GM23338 (cell line): ENCODE measurements at regions not wholly inside any gene's neighbourhood (a gene's known extent, or its start where the extent isn't known, plus 50 kb on each side); places are given as distances from the start of the nearest gene placed in this dataset.

Experiments used
- ATAC-seq: fragments of 200-7000 bp; cut with Tn5 transposase; 3 replicates; pipeline ENCODE4 v1.9.1; 2020
- DNase-seq: peaks from one replicate; pipeline ENCODE4 v3.0.0-alpha.2; 2015; ENCODE audit warnings: low spot score
- H2AFZ ChIP-seq: fragments of 200-600 bp; sonication (generic); 2 replicates; pipeline ENCODE4 v1.8.0; 2016; ENCODE audit warnings: antibody characterized with exemption, mild to moderate bottlenecking, moderate library complexity
- H3F3A ChIP-seq: fragments of 200-600 bp; sonication (generic); replicated peaks from 2 replicates; pipeline ENCODE4 v1.8.0; 2017; ENCODE audit warnings: antibody characterized with exemption, mixed run types, low read depth
- H3K27ac ChIP-seq: fragments of 200-600 bp; sonication (generic); 2 replicates; pipeline ENCODE4 v1.6.1; 2016; ENCODE audit warnings: low read depth
- H3K27me3 ChIP-seq: fragments of 200-600 bp; sonication (generic); 2 replicates; pipeline ENCODE4 v1.8.0; 2016; ENCODE audit warnings: mild to moderate bottlenecking, mixed run types, moderate library complexity; ENCODE audit not compliant: insufficient read depth
- H3K36me3 ChIP-seq: fragments of 200-600 bp; sonication (generic); 2 replicates; pipeline ENCODE4 v1.8.0; 2016; ENCODE audit warnings: mild to moderate bottlenecking; ENCODE audit not compliant: insufficient read depth
- H3K4me1 ChIP-seq: fragments of 200-600 bp; sonication (generic); 2 replicates; pipeline ENCODE4 v1.8.0; 2016; ENCODE audit warnings: mild to moderate bottlenecking, moderate library complexity; ENCODE audit not compliant: insufficient read depth
- H3K4me2 ChIP-seq: fragments of 200-600 bp; sonication (generic); 2 replicates; pipeline ENCODE4 v1.7.1; 2017; ENCODE audit warnings: mixed run types
- H3K4me3 ChIP-seq: fragments of 200-600 bp; sonication (generic); 2 replicates; pipeline ENCODE4 v1.6.1; 2016; ENCODE audit warnings: mixed run types
- H3K79me2 ChIP-seq: fragments of 200-600 bp; sonication (generic); replicated peaks from 2 replicates; pipeline ENCODE4 v1.8.0; 2017; ENCODE audit warnings: mild to moderate bottlenecking; ENCODE audit not compliant: insufficient read depth
- H3K9me2 ChIP-seq: fragments of 200-600 bp; sonication (generic); 2 replicates; pipeline ENCODE4 v1.8.0; 2017; ENCODE audit not compliant: insufficient read depth
- H4K20me1 ChIP-seq: fragments of 200-600 bp; sonication (generic); replicated peaks from 2 replicates; pipeline ENCODE4 v1.8.0; 2017; ENCODE audit warnings: mild to moderate bottlenecking; ENCODE audit not compliant: insufficient read depth
- H3K27ac Mint-ChIP-seq: 2 replicates; pipeline ENCODE4 v1.8.0; 2020; ENCODE audit warnings: inconsistent platforms, mild to moderate bottlenecking, moderate library complexity, mixed read lengths
- H3K27me3 Mint-ChIP-seq: 3 replicates; pipeline ENCODE4 v1.8.0; 2022; ENCODE audit warnings: low read depth, mild to moderate bottlenecking, moderate library complexity, mixed read lengths, inconsistent platforms; ENCODE audit not compliant: insufficient read depth, poor library complexity
- H3K36me3 Mint-ChIP-seq: 3 replicates; pipeline ENCODE4 v1.8.0; 2021; ENCODE audit warnings: low read depth, mild to moderate bottlenecking, inconsistent platforms, moderate library complexity, mixed read lengths
- H3K4me1 Mint-ChIP-seq: 3 replicates; pipeline ENCODE4 v1.8.0; 2020; ENCODE audit warnings: mild to moderate bottlenecking, inconsistent platforms, mixed read lengths
- H3K4me3 Mint-ChIP-seq: 3 replicates; pipeline ENCODE4 v1.8.0; 2021; ENCODE audit warnings: moderate library complexity, mild to moderate bottlenecking, inconsistent platforms, mixed read lengths
- H3K9me3 Mint-ChIP-seq: 3 replicates; pipeline ENCODE4 v1.8.0; 2020; ENCODE audit warnings: moderate library complexity, mild to moderate bottlenecking, inconsistent platforms, mixed read lengths
- CREB1 ChIP-seq: fragments of 250-450 bp; sonication (Bioruptor Pico); IDR thresholded peaks from 2 replicates; pipeline ENCODE4 v1.5.0; 2020; ENCODE audit warnings: low read depth, mild to moderate bottlenecking, moderate library complexity
- EZH2 ChIP-seq: fragments of 200-600 bp; sonication (generic); IDR thresholded peaks from one replicate; pipeline ENCODE4 v1.8.0; 2017; ENCODE audit warnings: antibody characterized with exemption, mild to moderate bottlenecking, low read depth; ENCODE audit not compliant: unreplicated experiment
- EZH2phosphoT487 ChIP-seq: fragments of 200-600 bp; sonication (generic); IDR thresholded peaks from one replicate; pipeline ENCODE4 v1.8.1; 2018; ENCODE audit warnings: antibody characterized with exemption; ENCODE audit not compliant: unreplicated experiment
- JUNB ChIP-seq: IDR thresholded peaks from one replicate; pipeline ENCODE4 v1.6.1; 2016; ENCODE audit warnings: antibody characterized with exemption; ENCODE audit not compliant: unreplicated experiment
- NANOG ChIP-seq: IDR thresholded peaks from 2 replicates; pipeline ENCODE4 v1.6.1; 2016; ENCODE audit warnings: antibody characterized with exemption, borderline replicate concordance
- POLR2AphosphoS5 ChIP-seq: IDR thresholded peaks from 2 replicates; pipeline ENCODE4 v1.6.1; 2016; ENCODE audit warnings: antibody characterized with exemption, low read depth
- REST ChIP-seq: IDR thresholded peaks from one replicate; pipeline ENCODE4 v1.6.1; 2018; ENCODE audit warnings: antibody characterized with exemption; ENCODE audit not compliant: unreplicated experiment
- STAT1 ChIP-seq: IDR thresholded peaks from one replicate; pipeline ENCODE4 v1.6.1; 2016; ENCODE audit warnings: antibody characterized with exemption; ENCODE audit not compliant: unreplicated experiment
- ZNF114 ChIP-seq: fragments of 250-450 bp; sonication (Bioruptor Pico); IDR thresholded peaks from 2 replicates; pipeline ENCODE4 v1.5.0; 2020; ENCODE audit warnings: mild to moderate bottlenecking, moderate library complexity
- ZNF331 ChIP-seq: fragments of 250-450 bp; sonication (Bioruptor Pico); IDR thresholded peaks from 2 replicates; pipeline ENCODE4 v1.5.0; 2020; ENCODE audit warnings: low read depth, mild to moderate bottlenecking, moderate library complexity
- TF ChIP-seq, protein P1 (sequence below): IDR thresholded peaks from 2 replicates; pipeline ENCODE4 v1.6.1; 2016; ENCODE audit warnings: antibody characterized with exemption
- TF ChIP-seq, protein P2 (sequence below), 2 experiments: fragments of 200-600 bp in 1 of 2; sonication (generic) in 1 of 2; conservative IDR thresholded peaks; 2 replicates each; pipeline versions ENCODE4 v1.5.1 to v1.6.1; 2016 to 2017; ENCODE audit warnings: antibody characterized with exemption in 2 of 2, low read depth in 2 of 2, mild to moderate bottlenecking in 2 of 2, moderate library complexity in 1 of 2
- TF ChIP-seq, protein P3 (sequence below): fragments of 250-450 bp; sonication (Bioruptor Pico); IDR thresholded peaks from 2 replicates; pipeline ENCODE4 v1.5.0; 2020; ENCODE audit warnings: mild to moderate bottlenecking, moderate library complexity

DNA sequence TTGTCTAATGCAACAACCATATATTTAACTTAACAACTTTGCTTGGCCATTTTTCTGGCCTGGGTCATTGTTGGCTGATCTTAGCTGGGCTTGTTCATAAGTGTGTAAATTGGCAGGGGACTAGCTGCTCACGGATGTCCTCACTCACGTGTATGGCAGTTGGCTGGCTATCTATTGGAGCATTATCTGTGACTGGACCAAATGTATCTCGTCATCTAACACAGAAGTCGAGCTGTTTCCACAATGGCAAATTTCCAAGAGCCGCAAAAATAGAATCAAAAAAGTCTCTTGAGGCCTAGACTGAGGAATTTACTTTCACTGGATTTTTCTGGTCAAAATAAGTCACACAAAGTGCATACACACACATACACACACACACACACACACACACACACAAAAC lies 893.3 kb downstream of the FAM181B start:
- H3F3A ChIP-seq = no peaks in the 10 kb centered on the region
- TF ChIP-seq ZNF331 (CRISPR knock-in tag) (no peak), STAT1 (no peak), POLR2AphosphoS5 (no peak), JUNB (no peak), NANOG (no peak), EZH2 (no peak), CREB1 (CRISPR knock-in tag) (no peak), ZNF114 (CRISPR knock-in tag) (no peak), REST (no peak), EZH2phosphoT487 (no peak)
- TF ChIP-seq, protein P1, sequence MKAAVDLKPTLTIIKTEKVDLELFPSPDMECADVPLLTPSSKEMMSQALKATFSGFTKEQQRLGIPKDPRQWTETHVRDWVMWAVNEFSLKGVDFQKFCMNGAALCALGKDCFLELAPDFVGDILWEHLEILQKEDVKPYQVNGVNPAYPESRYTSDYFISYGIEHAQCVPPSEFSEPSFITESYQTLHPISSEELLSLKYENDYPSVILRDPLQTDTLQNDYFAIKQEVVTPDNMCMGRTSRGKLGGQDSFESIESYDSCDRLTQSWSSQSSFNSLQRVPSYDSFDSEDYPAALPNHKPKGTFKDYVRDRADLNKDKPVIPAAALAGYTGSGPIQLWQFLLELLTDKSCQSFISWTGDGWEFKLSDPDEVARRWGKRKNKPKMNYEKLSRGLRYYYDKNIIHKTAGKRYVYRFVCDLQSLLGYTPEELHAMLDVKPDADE = no peak
- TF ChIP-seq, protein P2, sequence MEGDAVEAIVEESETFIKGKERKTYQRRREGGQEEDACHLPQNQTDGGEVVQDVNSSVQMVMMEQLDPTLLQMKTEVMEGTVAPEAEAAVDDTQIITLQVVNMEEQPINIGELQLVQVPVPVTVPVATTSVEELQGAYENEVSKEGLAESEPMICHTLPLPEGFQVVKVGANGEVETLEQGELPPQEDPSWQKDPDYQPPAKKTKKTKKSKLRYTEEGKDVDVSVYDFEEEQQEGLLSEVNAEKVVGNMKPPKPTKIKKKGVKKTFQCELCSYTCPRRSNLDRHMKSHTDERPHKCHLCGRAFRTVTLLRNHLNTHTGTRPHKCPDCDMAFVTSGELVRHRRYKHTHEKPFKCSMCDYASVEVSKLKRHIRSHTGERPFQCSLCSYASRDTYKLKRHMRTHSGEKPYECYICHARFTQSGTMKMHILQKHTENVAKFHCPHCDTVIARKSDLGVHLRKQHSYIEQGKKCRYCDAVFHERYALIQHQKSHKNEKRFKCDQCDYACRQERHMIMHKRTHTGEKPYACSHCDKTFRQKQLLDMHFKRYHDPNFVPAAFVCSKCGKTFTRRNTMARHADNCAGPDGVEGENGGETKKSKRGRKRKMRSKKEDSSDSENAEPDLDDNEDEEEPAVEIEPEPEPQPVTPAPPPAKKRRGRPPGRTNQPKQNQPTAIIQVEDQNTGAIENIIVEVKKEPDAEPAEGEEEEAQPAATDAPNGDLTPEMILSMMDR (conservative IDR thresholded peaks at IDR 0.05; ENCODE audit: low read depth in 2 of 2) = no peak
- TF ChIP-seq, protein P3, sequence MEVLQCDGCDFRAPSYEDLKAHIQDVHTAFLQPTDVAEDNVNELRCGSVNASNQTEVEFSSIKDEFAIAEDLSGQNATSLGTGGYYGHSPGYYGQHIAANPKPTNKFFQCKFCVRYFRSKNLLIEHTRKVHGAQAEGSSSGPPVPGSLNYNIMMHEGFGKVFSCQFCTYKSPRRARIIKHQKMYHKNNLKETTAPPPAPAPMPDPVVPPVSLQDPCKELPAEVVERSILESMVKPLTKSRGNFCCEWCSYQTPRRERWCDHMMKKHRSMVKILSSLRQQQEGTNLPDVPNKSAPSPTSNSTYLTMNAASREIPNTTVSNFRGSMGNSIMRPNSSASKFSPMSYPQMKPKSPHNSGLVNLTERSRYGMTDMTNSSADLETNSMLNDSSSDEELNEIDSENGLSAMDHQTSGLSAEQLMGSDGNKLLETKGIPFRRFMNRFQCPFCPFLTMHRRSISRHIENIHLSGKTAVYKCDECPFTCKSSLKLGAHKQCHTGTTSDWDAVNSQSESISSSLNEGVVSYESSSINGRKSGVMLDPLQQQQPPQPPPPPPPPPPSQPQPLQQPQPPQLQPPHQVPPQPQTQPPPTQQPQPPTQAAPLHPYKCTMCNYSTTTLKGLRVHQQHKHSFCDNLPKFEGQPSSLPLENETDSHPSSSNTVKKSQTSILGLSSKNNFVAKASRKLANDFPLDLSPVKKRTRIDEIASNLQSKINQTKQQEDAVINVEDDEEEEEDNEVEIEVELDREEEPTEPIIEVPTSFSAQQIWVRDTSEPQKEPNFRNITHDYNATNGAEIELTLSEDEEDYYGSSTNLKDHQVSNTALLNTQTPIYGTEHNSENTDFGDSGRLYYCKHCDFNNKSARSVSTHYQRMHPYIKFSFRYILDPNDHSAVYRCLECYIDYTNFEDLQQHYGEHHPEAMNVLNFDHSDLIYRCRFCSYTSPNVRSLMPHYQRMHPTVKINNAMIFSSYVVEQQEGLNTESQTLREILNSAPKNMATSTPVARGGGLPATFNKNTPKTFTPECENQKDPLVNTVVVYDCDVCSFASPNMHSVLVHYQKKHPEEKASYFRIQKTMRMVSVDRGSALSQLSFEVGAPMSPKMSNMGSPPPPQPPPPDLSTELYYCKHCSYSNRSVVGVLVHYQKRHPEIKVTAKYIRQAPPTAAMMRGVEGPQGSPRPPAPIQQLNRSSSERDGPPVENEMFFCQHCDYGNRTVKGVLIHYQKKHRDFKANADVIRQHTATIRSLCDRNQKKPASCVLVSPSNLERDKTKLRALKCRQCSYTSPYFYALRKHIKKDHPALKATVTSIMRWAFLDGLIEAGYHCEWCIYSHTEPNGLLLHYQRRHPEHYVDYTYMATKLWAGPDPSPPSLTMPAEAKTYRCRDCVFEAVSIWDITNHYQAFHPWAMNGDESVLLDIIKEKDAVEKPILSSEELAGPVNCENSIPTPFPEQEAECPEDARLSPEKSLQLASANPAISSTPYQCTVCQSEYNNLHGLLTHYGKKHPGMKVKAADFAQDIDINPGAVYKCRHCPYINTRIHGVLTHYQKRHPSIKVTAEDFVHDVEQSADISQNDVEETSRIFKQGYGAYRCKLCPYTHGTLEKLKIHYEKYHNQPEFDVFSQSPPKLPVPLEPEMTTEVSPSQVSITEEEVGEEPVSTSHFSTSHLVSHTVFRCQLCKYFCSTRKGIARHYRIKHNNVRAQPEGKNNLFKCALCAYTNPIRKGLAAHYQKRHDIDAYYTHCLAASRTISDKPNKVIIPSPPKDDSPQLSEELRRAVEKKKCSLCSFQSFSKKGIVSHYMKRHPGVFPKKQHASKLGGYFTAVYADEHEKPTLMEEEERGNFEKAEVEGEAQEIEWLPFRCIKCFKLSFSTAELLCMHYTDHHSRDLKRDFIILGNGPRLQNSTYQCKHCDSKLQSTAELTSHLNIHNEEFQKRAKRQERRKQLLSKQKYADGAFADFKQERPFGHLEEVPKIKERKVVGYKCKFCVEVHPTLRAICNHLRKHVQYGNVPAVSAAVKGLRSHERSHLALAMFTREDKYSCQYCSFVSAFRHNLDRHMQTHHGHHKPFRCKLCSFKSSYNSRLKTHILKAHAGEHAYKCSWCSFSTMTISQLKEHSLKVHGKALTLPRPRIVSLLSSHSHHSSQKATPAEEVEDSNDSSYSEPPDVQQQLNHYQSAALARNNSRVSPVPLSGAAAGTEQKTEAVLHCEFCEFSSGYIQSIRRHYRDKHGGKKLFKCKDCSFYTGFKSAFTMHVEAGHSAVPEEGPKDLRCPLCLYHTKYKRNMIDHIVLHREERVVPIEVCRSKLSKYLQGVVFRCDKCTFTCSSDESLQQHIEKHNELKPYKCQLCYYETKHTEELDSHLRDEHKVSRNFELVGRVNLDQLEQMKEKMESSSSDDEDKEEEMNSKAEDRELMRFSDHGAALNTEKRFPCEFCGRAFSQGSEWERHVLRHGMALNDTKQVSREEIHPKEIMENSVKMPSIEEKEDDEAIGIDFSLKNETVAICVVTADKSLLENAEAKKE = no peak
- no peaks in the 10 kb centered on the region for H3K4me1 ChIP-seq
- H2AFZ ChIP-seq = no peak overlapping the region
- no peaks in the 10 kb centered on the region for H3K79me2 ChIP-seq
- H3K36me3 Mint-ChIP-seq = no peaks in the 10 kb centered on the region
- no peak overlapping the region for H3K27ac ChIP-seq
- H3K4me3 ChIP-seq = no peak overlapping the region
- H3K27me3 Mint-ChIP-seq = peaks cover 2% of the 10 kb centered on the region
- no peaks in the 10 kb centered on the region; the same call in 2 of the 3 replicates for H3K9me3 Mint-ChIP-seq
- no peak overlapping the region for H3K4me3 Mint-ChIP-seq
- H3K27ac Mint-ChIP-seq = no peak overlapping the region
- H3K36me3 ChIP-seq = no peaks in the 10 kb centered on the region
- no peaks in the 10 kb centered on the region for H4K20me1 ChIP-seq
- DNase-seq = no peak
- H3K4me1 Mint-ChIP-seq = peaks cover 2% of the 10 kb centered on the region; the same call in 1 of the 3 replicates
- no peak overlapping the region for H3K4me2 ChIP-seq
- no peaks in the 10 kb centered on the region for H3K27me3 ChIP-seq
- ATAC-seq = no peak
- no peaks in the 10 kb centered on the region for H3K9me2 ChIP-seq
